Thyroid gland (tissue), 4 donors: ENCODE measurements at regions not wholly inside any gene's neighbourhood (a gene's known extent, or its start where the extent isn't known, plus 50 kb on each side); places are given as distances from the start of the nearest gene placed in this dataset.

ENCODE experiments used
- CTCF ChIP-seq, 6 experiments: fragments of 200-600 bp in 3 of 6; fragments of 450-650 bp in 3 of 6; sonication (generic) in 3 of 6; IDR thresholded peaks; one replicate each; pipeline ENCODE4 v1.5.1; 2016 to 2019; ENCODE audit warnings: antibody characterized with exemption in 6 of 6, mild to moderate bottlenecking in 2 of 6, inconsistent platforms in 1 of 6, moderate library complexity in 1 of 6
- POLR2A ChIP-seq, 2 donors: fragments of 450-650 bp; IDR thresholded peaks; one replicate each; pipeline ENCODE4 v1.6.1; 2017; ENCODE audit warnings: antibody characterized with exemption in 2 of 2, mild to moderate bottlenecking in 2 of 2, moderate library complexity in 1 of 2

GRCh38 chr3:145170121-145170520, 990.9 kb downstream of the PLOD2 start:
- no peak for TF ChIP-seq CTCF (IDR thresholded peaks at IDR 0.05)
- TF ChIP-seq POLR2A (IDR thresholded peaks at IDR 0.05), result no peak
